ENCODE measurements at regions not wholly inside any gene's neighbourhood (a gene's known extent, or its start where the extent isn't known, plus 50 kb on each side); places are given as distances from the start of the nearest gene placed in this dataset.
"Not testable (repeated sequence)": the region's sequence is repeated elsewhere in the genome, so short reads cannot be mapped to it uniquely, and the experiment has no call there.

GRCh38 chr6:14478381-14479225, 361.0 kb downstream of the CD83 start:
- DNase-seq (ENCODE audit: low spot score) = no peak

GRCh38 chr6:14481946-14482345, 364.4 kb downstream of the CD83 start:
- DNase-seq (ENCODE audit: low spot score) = not testable (repeated sequence)

GRCh38 chr6:14487625-14488024, 370.1 kb downstream of the CD83 start:
- DNase-seq (ENCODE audit: low spot score) = no peak

GRCh38 chr6:14488180-14488579, 370.6 kb downstream of the CD83 start:
- no peak for DNase-seq (ENCODE audit: low spot score)

- no peak for DNase-seq (ENCODE audit: low spot score)
Observed at GRCh38 chr6:14489445-14489844, 371.9 kb downstream of the CD83 start.

GRCh38 chr6:14498748-14499147, 381.2 kb downstream of the CD83 start:
- DNase-seq (ENCODE audit: low spot score) = no peak

- no peak for DNase-seq (ENCODE audit: low spot score)
Observed at GRCh38 chr6:14499309-14499708, 381.7 kb downstream of the CD83 start.

GRCh38 chr6:14499841-14500240, 382.3 kb downstream of the CD83 start:
- DNase-seq (ENCODE audit: low spot score) = peak; percentile 92

- no peak for DNase-seq (ENCODE audit: low spot score)
Observed at GRCh38 chr6:14500809-14501208, 383.2 kb downstream of the CD83 start.

- no peak for DNase-seq (ENCODE audit: low spot score)
Observed at GRCh38 chr6:14501240-14501639, 383.7 kb downstream of the CD83 start.

- no peak for DNase-seq (ENCODE audit: low spot score)
Observed at GRCh38 chr6:14501914-14502313, 384.3 kb downstream of the CD83 start.

- DNase-seq (ENCODE audit: low spot score) = no peak
Observed at GRCh38 chr6:14502551-14502950, 385.0 kb downstream of the CD83 start.

- no peak for DNase-seq (ENCODE audit: low spot score)
Observed at GRCh38 chr6:14505401-14505800, 387.8 kb downstream of the CD83 start.

GRCh38 chr6:14506656-14507246, 389.2 kb downstream of the CD83 start:
- DNase-seq (ENCODE audit: low spot score) = no peak

GRCh38 chr6:14509120-14509519, 391.5 kb downstream of the CD83 start:
- DNase-seq (ENCODE audit: low spot score) = no peak

GRCh38 chr6:14510038-14510437, 392.5 kb downstream of the CD83 start:
- no peak for DNase-seq (ENCODE audit: low spot score)

GRCh38 chr6:14511061-14511586, 393.6 kb downstream of the CD83 start:
- DNase-seq (ENCODE audit: low spot score) = peak; percentile 8

- no peak for DNase-seq (ENCODE audit: low spot score)
Observed at GRCh38 chr6:14512246-14512645, 394.7 kb downstream of the CD83 start.

- DNase-seq (ENCODE audit: low spot score) = no peak
Observed at GRCh38 chr6:14513496-14514393, 396.2 kb downstream of the CD83 start.

GRCh38 chr6:14516956-14517355, 399.4 kb downstream of the CD83 start:
- DNase-seq (ENCODE audit: low spot score) = peak; percentile 18

GRCh38 chr6:14517516-14518105, 400.0 kb downstream of the CD83 start:
- peak; percentile 36 for DNase-seq (ENCODE audit: low spot score)
